K562 (cell line): ENCODE measurements at regions not wholly inside any gene's neighbourhood (a gene's known extent, or its start where the extent isn't known, plus 50 kb on each side); places are given as distances from the start of the nearest gene placed in this dataset.

Experiments used
- ATAC-seq: fragments of 200-7000 bp; cut with Tn5 transposase; 3 replicates; pipeline ENCODE4 v1.9.1; 2020; ENCODE audit warnings: moderate library complexity
- BruUV-seq: library from RNA; stranded (reverse); fragments of 400-500 nt; replicated peaks from 2 replicates; lab custom pipeline; 2021; lab: Mats Ljungman, UMichigan
- CTCF ChIA-PET: fragments of 300-600 bp; formaldehyde crosslinking; extraction: SDS; loops from one replicate; lab custom pipeline; 2021; ENCODE audit warnings: low intra/inter-chr PET ratio; lab: Yijun Ruan, JAX
- POLR2A ChIA-PET: fragments of 300-600, 350-650 bp; sonication (Branson Sonifier 250); formaldehyde crosslinking; extraction: SDS; loops from one replicate; lab custom pipeline; 2021; ENCODE audit warnings: antibody characterized with exemption, inconsistent platforms; lab: Yijun Ruan, JAX
- DNase-seq, 4 experiments: peaks; one replicate each; pipeline versions ENCODE4 v3.0.0 to v3.0.0-alpha.2; 2011 to 2018; ENCODE audit warnings: low spot score in 3 of 4, mixed read lengths in 3 of 4; ENCODE audit errors: extremely low read depth in 1 of 4
- FAIRE-seq: peaks from 2 replicates; lab custom pipeline; 2011; peaks lifted over from hg19 to GRCh38; lab: Jason Lieb, UNC
- H2AFZ ChIP-seq: 2 replicates; pipeline ENCODE4 v1.6.0; 2011; ENCODE audit warnings: low read depth, low read length, control low read depth, inconsistent platforms
- H3K27ac ChIP-seq: fragments of 200-600 bp; 3 replicates; pipeline ENCODE4 v1.8.0; 2011; ENCODE audit warnings: low read depth, mild to moderate bottlenecking, control low read depth, inconsistent platforms, low read length, moderate library complexity, mixed read lengths; ENCODE audit errors: extremely low read depth
- H3K27me3 ChIP-seq, 2 experiments: fragments of 300-600 bp in 1 of 2; 2 replicates in 1 of 2; 3 replicates in 1 of 2; pipeline versions ENCODE4 v1.6.0 to v1.8.0; 2011; ENCODE audit warnings: inconsistent platforms in 2 of 2, low read length in 2 of 2, mild to moderate bottlenecking in 1 of 2, mixed read lengths in 1 of 2, moderate library complexity in 1 of 2; ENCODE audit not compliant: control insufficient read depth in 2 of 2, insufficient read depth in 2 of 2
- H3K36me3 ChIP-seq: fragments of 300-600 bp; 3 replicates; pipeline ENCODE4 v1.8.0; 2011; ENCODE audit warnings: mild to moderate bottlenecking, low read length, inconsistent platforms; ENCODE audit not compliant: control insufficient read depth, insufficient read depth
- H3K4me1 ChIP-seq, 2 experiments: fragments of 200-600 bp in 1 of 2; replicated peaks in 1 of 2; 2 replicates in 1 of 2; 3 replicates in 1 of 2; pipeline versions ENCODE4 v1.5.1 to v1.8.0; 2011; ENCODE audit warnings: inconsistent platforms in 2 of 2, low read length in 2 of 2, mild to moderate bottlenecking in 1 of 2, mixed read lengths in 1 of 2, moderate library complexity in 1 of 2; ENCODE audit not compliant: control insufficient read depth in 2 of 2, insufficient read depth in 2 of 2
- H3K4me2 ChIP-seq: 2 replicates; pipeline ENCODE4 v1.6.1; 2011; ENCODE audit warnings: low read length, control low read depth, inconsistent platforms, mixed read lengths; ENCODE audit not compliant: insufficient read depth
- H3K4me3 ChIP-seq: fragments of 200-600 bp; sonication (generic), shearing (Covaris generic); 2 replicates; pipeline ENCODE4 v1.5.1; 2016; ENCODE audit warnings: control low read depth, inconsistent platforms
- H3K79me2 ChIP-seq: fragments of 200-600 bp; 3 replicates; pipeline ENCODE4 v1.8.0; 2011; ENCODE audit warnings: low read length, inconsistent platforms; ENCODE audit not compliant: control insufficient read depth, insufficient read depth
- H3K9ac ChIP-seq, 2 experiments: 2 replicates each; pipeline versions ENCODE4 v1.6.0 to v1.6.1; 2011; ENCODE audit warnings: low read depth in 2 of 2, low read length in 2 of 2, control low read depth in 1 of 2, inconsistent platforms in 1 of 2, mild to moderate bottlenecking in 1 of 2, mixed read lengths in 1 of 2; ENCODE audit not compliant: insufficient read depth in 1 of 2
- H3K9me1 ChIP-seq: one replicate; pipeline ENCODE4 v1.6.0; 2011; ENCODE audit warnings: inconsistent platforms, mild to moderate bottlenecking, low read length, moderate library complexity; ENCODE audit not compliant: control insufficient read depth, insufficient read depth
- H3K9me3 ChIP-seq: replicated peaks from 2 replicates; pipeline ENCODE4 v1.5.1; 2011; ENCODE audit warnings: low read depth, low read length, inconsistent platforms; ENCODE audit not compliant: control insufficient read depth, insufficient read depth
- H4K20me1 ChIP-seq: replicated peaks from 2 replicates; pipeline ENCODE4 v1.6.1; 2011; ENCODE audit warnings: low read length, inconsistent platforms, mixed read lengths; ENCODE audit not compliant: control insufficient read depth, insufficient read depth
- ARHGAP35 ChIP-seq: fragments of 450-650 bp; IDR thresholded peaks from 2 replicates; pipeline ENCODE4 v1.6.1; 2018; ENCODE audit not compliant: partially characterized antibody
- ATF1 ChIP-seq, 2 experiments: fragments of 450-650 bp in 1 of 2; IDR thresholded peaks; 2 replicates each; pipeline ENCODE4 v1.6.1; 2016; ENCODE audit warnings: missing compliant biosample characterization in 1 of 2, missing genetic modification characterization in 1 of 2
- CC2D1A ChIP-seq: fragments of 450-650 bp; IDR thresholded peaks from 2 replicates; pipeline ENCODE4 v1.6.1; 2017; ENCODE audit warnings: mild to moderate bottlenecking
- HDAC8 ChIP-seq: fragments of 450-650 bp; IDR thresholded peaks from 2 replicates; pipeline ENCODE4 v1.6.1; 2016; ENCODE audit warnings: mild to moderate bottlenecking, missing genetic modification characterization, moderate library complexity, missing compliant biosample characterization
- MXI1 ChIP-seq: IDR thresholded peaks from 2 replicates; pipeline ENCODE4 v1.6.1; 2011; ENCODE audit warnings: low read depth, mild to moderate bottlenecking, improper control_type of control experiment, low read length
- NR4A1 ChIP-seq, 2 experiments: fragments of 250-450 bp in 1 of 2; fragments of 450-650 bp in 1 of 2; sonication (Bioruptor Pico) in 1 of 2; IDR thresholded peaks; 2 replicates each; pipeline versions ENCODE4 v1.4.0 to v1.6.1; 2016 to 2020; ENCODE audit warnings: mild to moderate bottlenecking in 2 of 2, missing compliant biosample characterization in 1 of 2, missing genetic modification characterization in 1 of 2, moderate library complexity in 1 of 2
- OTX1 ChIP-seq: fragments of 450-650 bp; formaldehyde crosslinking; IDR thresholded peaks from 2 replicates; pipeline ENCODE4 v1.4.0; 2022; ENCODE audit warnings: mild to moderate bottlenecking
- POU5F1 ChIP-seq: fragments of 150-350 bp; IDR thresholded peaks from 2 replicates; pipeline ENCODE4 v1.6.1; 2014; ENCODE audit warnings: borderline replicate concordance, low read length, low read depth, mild to moderate bottlenecking; ENCODE audit not compliant: partially characterized antibody
- RAD51 ChIP-seq: fragments of 450-650 bp; IDR thresholded peaks from 2 replicates; pipeline ENCODE4 v1.7.1; 2016; ENCODE audit warnings: low read depth, mild to moderate bottlenecking, borderline replicate concordance
- TBL1XR1 ChIP-seq, 2 experiments: IDR thresholded peaks; 2 replicates each; pipeline ENCODE4 v1.6.1; 2012; ENCODE audit warnings: improper control_type of control experiment in 2 of 2, low read length in 2 of 2, mild to moderate bottlenecking in 1 of 2
- ZNF696 ChIP-seq: fragments of 250-450 bp; sonication (Bioruptor Pico); conservative IDR thresholded peaks from 2 replicates; pipeline ENCODE4 v1.4.0; 2020; ENCODE audit warnings: mild to moderate bottlenecking, moderate library complexity
- ZSCAN32 ChIP-seq: fragments of 450-650 bp; formaldehyde crosslinking; IDR thresholded peaks from 2 replicates; pipeline ENCODE4 v1.4.0; 2020; ENCODE audit warnings: mild to moderate bottlenecking, moderate library complexity
- whole genome bisulfite sequencing: fragments of 100-300 bp; shearing (Covaris generic); methylation state at CpG from one replicate; pipeline ENCODE4 v1.1.6; 2016; ENCODE audit warnings: low coverage, mixed read lengths; ENCODE audit not compliant: insufficient coverage; ENCODE audit errors: missing lambda C conversion rate; 5-methylcytosine and 5-hydroxymethylcytosine counted together
- in situ Hi-C: fragments of 300-500 bp; cut with MboI; formaldehyde crosslinking; loops from 4 replicates; pipeline ENCODE4 v1.15.0; 2018; ENCODE audit warnings: inconsistent platforms, mixed read lengths
- intact Hi-C: fragments of 100-400 bp; cut with micrococcal nuclease; formaldehyde crosslinking; loops from 2 replicates; pipeline ENCODE4 v1.14.2; 2022
- TF ChIP-seq, protein P1 (sequence below): fragments of 450-650 bp; IDR thresholded peaks from 2 replicates; pipeline ENCODE4 v1.7.0; 2016; ENCODE audit warnings: borderline replicate concordance
- TF ChIP-seq, protein P2 (sequence below): sonication (generic); formaldehyde crosslinking; IDR thresholded peaks from 2 replicates; pipeline ENCODE4 v1.8.1; 2023; ENCODE audit warnings: mild to moderate bottlenecking, missing genetic modification reagents
- TF ChIP-seq, protein P3 (sequence below): fragments of 250-450 bp; sonication (Bioruptor Pico); IDR thresholded peaks from 2 replicates; pipeline ENCODE4 v1.5.0; 2022; ENCODE audit warnings: mild to moderate bottlenecking

DNA sequence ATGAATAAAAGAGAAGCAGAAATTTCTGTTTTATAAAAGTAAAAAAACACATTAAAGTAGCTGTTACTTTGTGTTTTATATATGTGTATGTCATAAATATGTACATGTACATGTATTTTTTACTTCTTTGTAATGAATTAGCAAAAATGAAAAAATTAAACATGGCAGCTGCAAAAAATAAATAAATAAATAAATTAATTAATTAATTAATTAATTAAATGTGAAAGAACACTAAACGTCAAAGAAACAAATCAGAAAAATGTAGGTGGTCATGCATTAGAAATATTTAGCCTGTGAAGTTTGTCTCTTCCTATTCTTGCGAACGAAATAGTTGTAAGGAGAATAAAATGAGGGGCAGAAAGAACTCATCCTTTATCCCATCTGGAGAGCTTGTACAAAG, 357.0 kb downstream of the ZIC4 start:
- no peak for FAIRE-seq
- TF ChIP-seq RAD51: no peak
- no peak for TF ChIP-seq ARHGAP35
- TF ChIP-seq TBL1XR1 (IDR thresholded peaks at IDR 0.05; ENCODE audit: low read length in 2 of 2): no peak
- TF ChIP-seq ZNF696: no peak
- TF ChIP-seq, protein P1, sequence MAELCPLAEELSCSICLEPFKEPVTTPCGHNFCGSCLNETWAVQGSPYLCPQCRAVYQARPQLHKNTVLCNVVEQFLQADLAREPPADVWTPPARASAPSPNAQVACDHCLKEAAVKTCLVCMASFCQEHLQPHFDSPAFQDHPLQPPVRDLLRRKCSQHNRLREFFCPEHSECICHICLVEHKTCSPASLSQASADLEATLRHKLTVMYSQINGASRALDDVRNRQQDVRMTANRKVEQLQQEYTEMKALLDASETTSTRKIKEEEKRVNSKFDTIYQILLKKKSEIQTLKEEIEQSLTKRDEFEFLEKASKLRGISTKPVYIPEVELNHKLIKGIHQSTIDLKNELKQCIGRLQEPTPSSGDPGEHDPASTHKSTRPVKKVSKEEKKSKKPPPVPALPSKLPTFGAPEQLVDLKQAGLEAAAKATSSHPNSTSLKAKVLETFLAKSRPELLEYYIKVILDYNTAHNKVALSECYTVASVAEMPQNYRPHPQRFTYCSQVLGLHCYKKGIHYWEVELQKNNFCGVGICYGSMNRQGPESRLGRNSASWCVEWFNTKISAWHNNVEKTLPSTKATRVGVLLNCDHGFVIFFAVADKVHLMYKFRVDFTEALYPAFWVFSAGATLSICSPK: no peak
- no peak for TF ChIP-seq NR4A1 (CRISPR knock-in tag; IDR thresholded peaks at IDR 0.05)
- no peak for TF ChIP-seq NR4A1 (tag; IDR thresholded peaks at IDR 0.05)
- TF ChIP-seq, protein P2, sequence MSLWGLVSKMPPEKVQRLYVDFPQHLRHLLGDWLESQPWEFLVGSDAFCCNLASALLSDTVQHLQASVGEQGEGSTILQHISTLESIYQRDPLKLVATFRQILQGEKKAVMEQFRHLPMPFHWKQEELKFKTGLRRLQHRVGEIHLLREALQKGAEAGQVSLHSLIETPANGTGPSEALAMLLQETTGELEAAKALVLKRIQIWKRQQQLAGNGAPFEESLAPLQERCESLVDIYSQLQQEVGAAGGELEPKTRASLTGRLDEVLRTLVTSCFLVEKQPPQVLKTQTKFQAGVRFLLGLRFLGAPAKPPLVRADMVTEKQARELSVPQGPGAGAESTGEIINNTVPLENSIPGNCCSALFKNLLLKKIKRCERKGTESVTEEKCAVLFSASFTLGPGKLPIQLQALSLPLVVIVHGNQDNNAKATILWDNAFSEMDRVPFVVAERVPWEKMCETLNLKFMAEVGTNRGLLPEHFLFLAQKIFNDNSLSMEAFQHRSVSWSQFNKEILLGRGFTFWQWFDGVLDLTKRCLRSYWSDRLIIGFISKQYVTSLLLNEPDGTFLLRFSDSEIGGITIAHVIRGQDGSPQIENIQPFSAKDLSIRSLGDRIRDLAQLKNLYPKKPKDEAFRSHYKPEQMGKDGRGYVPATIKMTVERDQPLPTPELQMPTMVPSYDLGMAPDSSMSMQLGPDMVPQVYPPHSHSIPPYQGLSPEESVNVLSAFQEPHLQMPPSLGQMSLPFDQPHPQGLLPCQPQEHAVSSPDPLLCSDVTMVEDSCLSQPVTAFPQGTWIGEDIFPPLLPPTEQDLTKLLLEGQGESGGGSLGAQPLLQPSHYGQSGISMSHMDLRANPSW (CRISPR knock-in tag): no peak
- TF ChIP-seq ATF1 (CRISPR knock-in tag; IDR thresholded peaks at IDR 0.05): no peak
- no peak for TF ChIP-seq ATF1 (tag; IDR thresholded peaks at IDR 0.05)
- no peak for TF ChIP-seq ZSCAN32 (CRISPR knock-in tag)
- no peak for TF ChIP-seq OTX1 (CRISPR knock-in tag)
- TF ChIP-seq, protein P3, sequence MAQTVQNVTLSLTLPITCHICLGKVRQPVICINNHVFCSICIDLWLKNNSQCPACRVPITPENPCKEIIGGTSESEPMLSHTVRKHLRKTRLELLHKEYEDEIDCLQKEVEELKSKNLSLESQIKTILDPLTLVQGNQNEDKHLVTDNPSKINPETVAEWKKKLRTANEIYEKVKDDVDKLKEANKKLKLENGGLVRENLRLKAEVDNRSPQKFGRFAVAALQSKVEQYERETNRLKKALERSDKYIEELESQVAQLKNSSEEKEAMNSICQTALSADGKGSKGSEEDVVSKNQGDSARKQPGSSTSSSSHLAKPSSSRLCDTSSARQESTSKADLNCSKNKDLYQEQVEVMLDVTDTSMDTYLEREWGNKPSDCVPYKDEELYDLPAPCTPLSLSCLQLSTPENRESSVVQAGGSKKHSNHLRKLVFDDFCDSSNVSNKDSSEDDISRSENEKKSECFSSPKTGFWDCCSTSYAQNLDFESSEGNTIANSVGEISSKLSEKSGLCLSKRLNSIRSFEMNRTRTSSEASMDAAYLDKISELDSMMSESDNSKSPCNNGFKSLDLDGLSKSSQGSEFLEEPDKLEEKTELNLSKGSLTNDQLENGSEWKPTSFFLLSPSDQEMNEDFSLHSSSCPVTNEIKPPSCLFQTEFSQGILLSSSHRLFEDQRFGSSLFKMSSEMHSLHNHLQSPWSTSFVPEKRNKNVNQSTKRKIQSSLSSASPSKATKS: no peak
- TF ChIP-seq POU5F1: no peak
- TF ChIP-seq CC2D1A: no peak
- TF ChIP-seq HDAC8 (tag): no peak
- no peak for TF ChIP-seq MXI1

More for the DNA sequence above, 357.0 kb downstream of the ZIC4 start:
- no peak overlapping the region for H3K9ac ChIP-seq
- H3K4me3 ChIP-seq: no peak overlapping the region
- no peak for ATAC-seq
- H4K20me1 ChIP-seq: no peaks in the 10 kb centered on the region
- POLR2A ChIA-PET: no interaction called here
- H3K79me2 ChIP-seq: no peaks in the 10 kb centered on the region
- intact Hi-C loops (no loop called here), in situ Hi-C loops (no loop called here)
- H3K27ac ChIP-seq: no peak overlapping the region
- 9% methylated on average over 3 of the region's 3 CpGs for WGBS
- DNase-seq: no peak
- no peak overlapping the region for H2AFZ ChIP-seq
- no peaks in the 10 kb centered on the region for H3K9me3 ChIP-seq
- H3K4me1 ChIP-seq: no peaks in the 10 kb centered on the region
- CTCF ChIA-PET: no interaction called here
- H3K36me3 ChIP-seq: no peaks in the 10 kb centered on the region
- no TSS peak for BruUV-seq
- no peaks in the 10 kb centered on the region for H3K27me3 ChIP-seq
- H3K4me2 ChIP-seq: no peak overlapping the region
- no peaks in the 10 kb centered on the region for H3K9me1 ChIP-seq
